RWPE1 (cell line): ENCODE measurements at regions not wholly inside any gene's neighbourhood (a gene's known extent, or its start where the extent isn't known, plus 50 kb on each side); places are given as distances from the start of the nearest gene placed in this dataset.

Experiments
- CTCF ChIA-PET: fragments of 350-600 bp; sonication (Branson Sonifier 250); formaldehyde crosslinking; extraction: SDS; loops from one replicate; lab custom pipeline; 2021; lab: Yijun Ruan, JAX
- POLR2A ChIA-PET: fragments of 400-600 bp; formaldehyde crosslinking; extraction: SDS; loops from one replicate; lab custom pipeline; 2020; ENCODE audit warnings: antibody characterized with exemption; ENCODE audit not compliant: low non-redundant PET; lab: Yijun Ruan, JAX
- DNase-seq: peaks from one replicate; pipeline ENCODE4 v3.0.0; 2012; ENCODE audit warnings: low spot score
- H3K27ac ChIP-seq: fragments of 450-650 bp; 2 replicates; pipeline ENCODE4 v1.5.1; 2017
- TF ChIP-seq, protein P1 (sequence below): fragments of 450-650 bp; conservative IDR thresholded peaks from 2 replicates; pipeline ENCODE4 v1.5.1; 2017; ENCODE audit warnings: low read depth, mild to moderate bottlenecking

DNA sequence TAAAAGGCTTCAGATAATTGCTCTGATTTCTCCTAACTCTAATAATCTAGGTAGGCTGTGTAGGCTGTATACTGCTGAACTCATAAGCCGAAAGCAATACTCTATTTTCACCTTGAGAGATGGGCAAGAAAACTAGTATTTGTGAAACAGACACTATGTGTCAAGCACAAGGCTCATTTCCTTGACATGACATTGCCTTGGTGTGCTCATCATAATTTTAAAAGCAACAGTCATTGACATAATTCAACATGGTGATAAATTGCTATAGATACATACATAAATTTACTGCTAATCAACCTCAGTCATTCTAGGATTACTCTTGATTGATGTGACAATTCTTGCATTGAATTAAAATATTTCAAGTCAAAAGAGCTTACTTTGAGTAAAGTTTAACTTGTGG is 304.7 kb downstream of the CNTN3 start:
- CTCF ChIA-PET, result no interaction called here
- DNase-seq, result no peak
- H3K27ac ChIP-seq, result no peak overlapping the region
- POLR2A ChIA-PET, result no interaction called here
- TF ChIP-seq, protein P1, sequence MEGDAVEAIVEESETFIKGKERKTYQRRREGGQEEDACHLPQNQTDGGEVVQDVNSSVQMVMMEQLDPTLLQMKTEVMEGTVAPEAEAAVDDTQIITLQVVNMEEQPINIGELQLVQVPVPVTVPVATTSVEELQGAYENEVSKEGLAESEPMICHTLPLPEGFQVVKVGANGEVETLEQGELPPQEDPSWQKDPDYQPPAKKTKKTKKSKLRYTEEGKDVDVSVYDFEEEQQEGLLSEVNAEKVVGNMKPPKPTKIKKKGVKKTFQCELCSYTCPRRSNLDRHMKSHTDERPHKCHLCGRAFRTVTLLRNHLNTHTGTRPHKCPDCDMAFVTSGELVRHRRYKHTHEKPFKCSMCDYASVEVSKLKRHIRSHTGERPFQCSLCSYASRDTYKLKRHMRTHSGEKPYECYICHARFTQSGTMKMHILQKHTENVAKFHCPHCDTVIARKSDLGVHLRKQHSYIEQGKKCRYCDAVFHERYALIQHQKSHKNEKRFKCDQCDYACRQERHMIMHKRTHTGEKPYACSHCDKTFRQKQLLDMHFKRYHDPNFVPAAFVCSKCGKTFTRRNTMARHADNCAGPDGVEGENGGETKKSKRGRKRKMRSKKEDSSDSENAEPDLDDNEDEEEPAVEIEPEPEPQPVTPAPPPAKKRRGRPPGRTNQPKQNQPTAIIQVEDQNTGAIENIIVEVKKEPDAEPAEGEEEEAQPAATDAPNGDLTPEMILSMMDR, result no peak

DNA sequence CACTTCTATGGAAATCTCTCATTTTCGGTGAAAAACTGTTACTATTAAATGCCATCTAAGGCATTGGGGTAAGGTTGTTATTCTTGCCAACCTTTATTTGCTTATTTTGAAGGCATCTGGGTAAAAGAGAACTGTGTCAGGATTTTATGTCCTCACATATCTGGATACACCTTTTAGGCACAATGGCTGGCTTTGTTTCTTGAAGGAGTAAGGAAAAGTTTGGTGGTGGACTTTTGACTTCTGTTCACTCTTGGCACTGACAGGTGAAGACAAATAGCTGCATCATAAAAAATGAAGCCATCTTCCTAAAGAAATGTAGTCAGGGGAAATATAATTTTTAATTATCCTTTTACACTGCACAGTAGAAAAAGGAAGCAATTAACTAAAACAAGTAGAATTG is 310.0 kb downstream of the CNTN3 start:
- ChIA-PET POLR2A (no interaction called here), CTCF (no interaction called here)
- TF ChIP-seq, protein P1, result no peak
- no peak overlapping the region for H3K27ac ChIP-seq
- DNase-seq, result no peak

DNA sequence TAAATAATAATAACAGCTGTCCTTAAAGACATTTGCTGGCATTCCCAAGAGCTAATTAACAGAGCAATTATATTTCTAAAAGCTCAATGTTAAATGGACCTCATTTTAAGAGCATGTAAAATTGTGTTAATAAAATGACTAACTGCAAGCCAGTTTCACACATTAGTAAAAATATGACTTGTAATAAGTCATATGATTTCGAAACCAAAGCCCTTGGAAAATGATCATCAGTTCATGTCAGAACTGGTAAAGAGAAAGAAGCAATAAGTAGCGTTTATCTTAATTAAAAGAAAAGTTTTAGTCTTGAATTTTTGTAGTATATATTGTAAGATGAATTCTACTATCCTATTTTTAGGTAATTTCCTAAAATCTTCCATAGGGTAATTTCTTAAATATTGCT is 310.7 kb downstream of the CNTN3 start:
- ChIA-PET POLR2A (no interaction called here), CTCF (interaction anchor here (0.6 kb wide), 1 partner anchor 502 kb away, joined by 3 read pairs; no protein-coding TSS in a partner anchor)
- no peak for DNase-seq
- H3K27ac ChIP-seq, result no peak overlapping the region
- TF ChIP-seq, protein P1, result no peak

DNA sequence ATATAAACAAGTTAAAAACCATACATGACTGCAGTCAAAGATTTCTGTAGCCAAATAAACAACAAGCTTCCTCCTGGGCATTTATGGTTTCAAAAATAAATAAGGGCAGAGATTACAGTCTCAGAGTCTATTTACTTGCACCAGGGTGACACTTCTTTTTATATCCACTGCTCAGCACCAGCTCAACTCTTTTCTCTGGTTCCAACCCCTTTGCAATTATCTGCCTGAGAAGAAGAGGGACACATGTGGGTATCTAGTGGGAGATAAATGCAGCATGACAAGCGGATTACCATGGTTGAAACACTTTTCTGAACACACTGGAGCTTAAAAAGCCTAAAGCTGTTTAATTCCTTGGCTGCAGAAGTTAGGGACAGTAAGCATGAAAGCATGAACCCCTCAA is 311.5 kb downstream of the CNTN3 start:
- no peak for DNase-seq
- TF ChIP-seq, protein P1, result no peak
- H3K27ac ChIP-seq, result no peak overlapping the region
- ChIA-PET POLR2A (no interaction called here), CTCF (interaction anchor here (0.6 kb wide), 1 partner anchor 503 kb away, joined by 3 read pairs; no protein-coding TSS in a partner anchor)

DNA sequence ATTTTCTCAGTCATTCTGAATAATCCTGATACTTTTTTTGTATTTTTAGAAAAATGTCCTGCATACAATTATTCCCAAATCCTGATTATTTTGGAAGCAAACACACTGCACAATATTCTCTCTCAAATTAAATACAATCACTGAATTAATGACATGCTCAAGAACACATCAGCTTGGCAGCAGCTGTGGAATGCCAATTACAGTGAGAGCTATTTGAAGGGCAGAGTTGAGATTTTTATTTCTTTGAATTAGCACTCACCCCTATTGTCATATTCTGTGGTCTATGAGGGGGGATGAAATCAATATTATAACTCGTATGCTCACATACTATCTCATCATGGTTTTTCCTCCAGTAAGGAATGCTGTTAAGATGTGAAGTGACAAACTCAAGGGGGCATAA is 312.2 kb downstream of the CNTN3 start:
- TF ChIP-seq, protein P1, result no peak
- POLR2A ChIA-PET, result no interaction called here
- CTCF ChIA-PET, result no interaction called here
- no peak overlapping the region for H3K27ac ChIP-seq
- no peak for DNase-seq

DNA sequence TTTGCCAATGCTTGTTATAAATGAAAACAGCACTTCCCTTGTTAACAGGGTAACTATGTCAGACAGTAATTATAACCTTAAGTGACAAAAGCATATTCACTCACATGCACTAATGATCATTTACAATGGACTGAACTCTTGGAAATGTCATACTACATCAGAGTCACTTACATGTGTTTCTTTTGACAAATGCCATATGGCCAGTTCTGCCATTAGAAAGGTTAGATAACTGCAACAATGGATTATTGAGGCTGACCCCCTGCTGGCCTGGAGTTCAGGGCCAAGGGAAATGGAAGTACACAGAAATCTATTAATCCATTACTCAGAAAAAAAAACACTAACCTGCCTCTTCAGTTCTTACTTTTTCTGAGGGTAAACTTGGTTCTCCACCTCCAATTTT is 313.4 kb downstream of the CNTN3 start:
- H3K27ac ChIP-seq, result no peak overlapping the region
- CTCF ChIA-PET, result no interaction called here
- POLR2A ChIA-PET, result no interaction called here
- DNase-seq, result no peak
- TF ChIP-seq, protein P1, result no peak

DNA sequence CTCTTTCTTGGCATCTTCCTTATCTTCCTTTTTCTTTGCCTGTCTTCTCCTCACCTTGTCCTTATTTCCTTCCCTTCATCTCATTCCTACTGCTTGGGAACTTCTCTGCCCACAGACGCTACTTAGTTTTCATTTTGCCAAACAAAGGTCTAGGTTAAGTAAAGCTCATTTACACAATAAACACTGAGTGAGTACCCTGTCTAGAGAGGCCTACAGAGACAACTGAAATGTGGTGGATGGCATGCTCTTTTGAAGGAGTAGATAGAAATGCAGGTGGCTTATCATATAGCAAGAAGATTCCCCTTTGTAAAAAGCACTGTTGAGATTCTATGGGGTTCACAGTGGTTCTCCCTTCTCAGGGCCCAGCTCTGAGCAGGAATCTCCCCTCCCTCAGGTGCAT is 319.0 kb downstream of the CNTN3 start:
- ChIA-PET POLR2A (no interaction called here), CTCF (no interaction called here)
- DNase-seq, result no peak
- TF ChIP-seq, protein P1, result no peak
- H3K27ac ChIP-seq, result no peak overlapping the region
